ENCODE measurements at regions not wholly inside any gene's neighbourhood (a gene's known extent, or its start where the extent isn't known, plus 50 kb on each side); places are given as distances from the start of the nearest gene placed in this dataset.

DNA sequence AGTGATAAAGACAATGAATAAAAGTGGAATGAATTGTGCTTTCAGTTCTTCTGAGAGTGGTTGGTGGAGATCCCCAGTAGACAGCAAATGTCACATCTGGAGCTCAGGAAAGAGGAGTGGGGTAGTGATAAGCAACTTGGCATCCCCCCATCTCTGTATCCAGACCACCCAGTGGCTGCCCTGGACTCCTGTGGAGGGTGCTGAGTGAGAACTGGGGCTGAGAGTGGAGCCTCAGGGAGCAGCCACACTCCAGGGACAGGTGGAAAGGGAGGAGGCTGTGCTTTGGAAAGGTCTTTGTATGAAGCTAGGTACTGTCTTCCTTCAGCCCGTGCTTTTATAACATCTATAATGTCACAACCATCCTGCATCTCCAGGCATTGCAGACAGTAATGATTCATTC, 85.6 kb upstream of the RASGRF1 start:
- TF ChIP-seq ARNTL (CRISPR knock-in tag; IDR thresholded peaks at IDR 0.05; ENCODE audit: borderline replicate concordance, low read depth) = no peak
- TF ChIP-seq, protein P1, sequence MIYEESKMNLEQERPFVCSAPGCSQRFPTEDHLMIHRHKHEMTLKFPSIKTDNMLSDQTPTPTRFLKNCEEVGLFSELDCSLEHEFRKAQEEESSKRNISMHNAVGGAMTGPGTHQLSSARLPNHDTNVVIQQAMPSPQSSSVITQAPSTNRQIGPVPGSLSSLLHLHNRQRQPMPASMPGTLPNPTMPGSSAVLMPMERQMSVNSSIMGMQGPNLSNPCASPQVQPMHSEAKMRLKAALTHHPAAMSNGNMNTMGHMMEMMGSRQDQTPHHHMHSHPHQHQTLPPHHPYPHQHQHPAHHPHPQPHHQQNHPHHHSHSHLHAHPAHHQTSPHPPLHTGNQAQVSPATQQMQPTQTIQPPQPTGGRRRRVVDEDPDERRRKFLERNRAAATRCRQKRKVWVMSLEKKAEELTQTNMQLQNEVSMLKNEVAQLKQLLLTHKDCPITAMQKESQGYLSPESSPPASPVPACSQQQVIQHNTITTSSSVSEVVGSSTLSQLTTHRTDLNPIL (CRISPR knock-in tag; IDR thresholded peaks at IDR 0.05; ENCODE audit: low read depth) = no peak
